ENCODE measurements at regions not wholly inside any gene's neighbourhood (a gene's known extent, or its start where the extent isn't known, plus 50 kb on each side); places are given as distances from the start of the nearest gene placed in this dataset.

DNA sequence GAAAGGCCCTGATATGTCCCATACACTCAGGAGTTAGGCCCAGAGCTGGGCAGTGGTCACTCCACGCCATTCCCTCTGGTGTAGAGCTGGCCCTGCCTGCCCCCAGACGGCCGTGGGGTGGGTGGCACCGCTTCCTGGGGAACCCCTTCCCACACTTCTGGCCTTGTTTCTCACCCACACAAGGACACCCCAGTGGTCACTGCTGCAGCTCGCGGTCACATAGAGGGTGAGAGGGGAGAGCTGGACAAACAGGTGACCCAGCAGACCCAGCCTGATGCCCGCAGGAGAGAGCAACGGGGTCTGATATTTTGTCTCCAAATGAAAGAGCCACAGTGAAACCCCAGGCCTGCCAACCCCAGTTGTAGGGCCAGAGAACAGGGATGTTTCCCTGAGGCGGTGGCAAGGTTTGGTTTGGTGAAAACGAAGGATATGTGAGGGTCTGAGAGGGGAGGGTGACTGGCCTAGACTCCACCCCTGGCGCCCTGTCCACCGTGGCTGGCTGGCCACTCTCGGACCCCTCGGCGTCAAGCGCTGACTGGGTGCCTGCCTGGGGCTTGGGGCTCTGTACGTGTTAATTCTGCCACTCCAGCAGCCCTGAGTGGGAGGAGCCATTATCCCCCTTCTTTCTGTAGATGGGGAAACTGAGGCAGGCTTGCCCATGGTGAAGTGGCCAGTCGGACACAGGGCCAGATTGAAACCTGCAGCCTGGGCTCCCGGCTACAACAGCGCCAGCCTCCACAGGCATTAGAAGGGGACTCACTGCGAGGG is 71.0 kb upstream of the PPARA start:
- TF ChIP-seq, protein P1, sequence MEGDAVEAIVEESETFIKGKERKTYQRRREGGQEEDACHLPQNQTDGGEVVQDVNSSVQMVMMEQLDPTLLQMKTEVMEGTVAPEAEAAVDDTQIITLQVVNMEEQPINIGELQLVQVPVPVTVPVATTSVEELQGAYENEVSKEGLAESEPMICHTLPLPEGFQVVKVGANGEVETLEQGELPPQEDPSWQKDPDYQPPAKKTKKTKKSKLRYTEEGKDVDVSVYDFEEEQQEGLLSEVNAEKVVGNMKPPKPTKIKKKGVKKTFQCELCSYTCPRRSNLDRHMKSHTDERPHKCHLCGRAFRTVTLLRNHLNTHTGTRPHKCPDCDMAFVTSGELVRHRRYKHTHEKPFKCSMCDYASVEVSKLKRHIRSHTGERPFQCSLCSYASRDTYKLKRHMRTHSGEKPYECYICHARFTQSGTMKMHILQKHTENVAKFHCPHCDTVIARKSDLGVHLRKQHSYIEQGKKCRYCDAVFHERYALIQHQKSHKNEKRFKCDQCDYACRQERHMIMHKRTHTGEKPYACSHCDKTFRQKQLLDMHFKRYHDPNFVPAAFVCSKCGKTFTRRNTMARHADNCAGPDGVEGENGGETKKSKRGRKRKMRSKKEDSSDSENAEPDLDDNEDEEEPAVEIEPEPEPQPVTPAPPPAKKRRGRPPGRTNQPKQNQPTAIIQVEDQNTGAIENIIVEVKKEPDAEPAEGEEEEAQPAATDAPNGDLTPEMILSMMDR (IDR thresholded peaks at IDR 0.05; ENCODE audit: insufficient read depth, low read length, poor library complexity, severe bottlenecking): no peak
- TF ChIP-seq EZH2phosphoT487 (conservative IDR thresholded peaks at IDR 0.05; ENCODE audit: low read length): no peak

DNA sequence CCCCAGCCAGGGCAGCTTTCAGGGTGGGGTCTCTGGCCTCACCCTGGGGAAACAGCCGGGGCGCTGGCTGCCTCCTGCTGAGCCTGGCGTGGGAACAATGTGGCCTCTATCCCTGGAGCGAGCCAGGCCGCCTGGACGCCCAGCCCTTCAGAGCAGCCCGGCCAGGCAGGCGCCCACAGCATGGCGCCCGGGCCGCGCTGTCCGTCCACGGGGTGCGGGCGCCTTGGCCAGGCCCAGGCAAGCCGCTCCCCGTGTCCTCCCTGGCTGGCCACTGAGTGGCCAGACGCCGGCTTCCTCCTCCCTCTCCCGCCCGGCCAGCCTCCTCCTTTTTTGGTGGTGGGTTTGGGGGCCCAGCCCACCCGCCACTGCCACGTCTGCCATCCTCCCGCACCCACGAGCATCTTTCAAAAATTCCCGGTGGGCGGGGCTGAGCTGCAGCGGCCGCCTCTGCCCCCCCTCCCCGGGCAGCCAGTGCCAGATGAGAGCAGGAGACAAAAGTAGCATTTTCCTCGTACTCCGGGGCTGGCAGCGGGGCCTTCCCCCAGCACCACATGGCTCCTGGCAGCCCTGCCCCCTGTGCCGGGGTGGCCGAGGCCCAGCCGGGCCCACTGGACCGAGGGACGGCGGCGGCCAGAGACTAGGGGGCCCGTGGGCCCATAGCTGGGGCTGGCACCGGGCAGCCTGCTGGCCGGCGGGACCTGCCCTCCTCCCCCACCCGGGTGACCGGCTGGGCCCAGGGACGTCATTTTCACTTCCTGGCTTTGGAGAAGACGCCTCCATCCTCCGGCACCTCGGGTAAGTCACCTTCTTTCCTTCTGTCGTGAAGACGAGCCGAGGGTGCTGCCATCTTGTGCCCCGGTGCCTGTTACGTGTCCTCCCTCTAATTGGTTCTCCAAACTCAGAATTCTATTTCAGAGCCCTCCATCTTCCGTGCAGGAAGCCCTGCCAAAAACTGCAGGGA is 70.2 kb upstream of the PPARA start:
- no peaks in the 10 kb centered on the region for H3K27me3 ChIP-seq (ENCODE audit: low read length)
- no peaks in the 10 kb centered on the region for H3K79me2 ChIP-seq (ENCODE audit: insufficient read depth, low read length)
- H3K9me3 ChIP-seq (ENCODE audit: insufficient read depth, low read length): no peaks in the 10 kb centered on the region
- H3K4me2 ChIP-seq (ENCODE audit: low read depth, low read length, poor library complexity, severe bottlenecking): no peak overlapping the region
- H2AFZ ChIP-seq (ENCODE audit: low read depth, low read length, severe bottlenecking): no peak overlapping the region
- H4K20me1 ChIP-seq (ENCODE audit: low read depth, low read length): no peaks in the 10 kb centered on the region
- no peak overlapping the region for H3K9ac ChIP-seq (ENCODE audit: low read length)
- H3K36me3 ChIP-seq (ENCODE audit: low read length): no peaks in the 10 kb centered on the region
- H3K27ac ChIP-seq (ENCODE audit: low read depth, low read length): no peak overlapping the region
- H3K4me3 ChIP-seq (ENCODE audit: insufficient read depth, low read length, poor library complexity, severe bottlenecking): no peak overlapping the region
- H3F3A ChIP-seq (ENCODE audit: insufficient read depth): no peaks in the 10 kb centered on the region
- no peaks in the 10 kb centered on the region for H3K9me2 ChIP-seq (replicated peaks; ENCODE audit: insufficient read depth, low read length)
- TF ChIP-seq, protein P1 (IDR thresholded peaks at IDR 0.05; ENCODE audit: insufficient read depth, low read length, poor library complexity, severe bottlenecking): no peak
- TF ChIP-seq EZH2phosphoT487 (conservative IDR thresholded peaks at IDR 0.05; ENCODE audit: low read length): no peak

More for the DNA sequence above, 71.0 kb upstream of the PPARA start:
- H3K9me3 ChIP-seq (ENCODE audit: insufficient read depth, low read length): no peaks in the 10 kb centered on the region
- no peak overlapping the region for H2AFZ ChIP-seq (ENCODE audit: low read depth, low read length, severe bottlenecking)
- H3K27ac ChIP-seq (ENCODE audit: low read depth, low read length): no peak overlapping the region
- H3K9me2 ChIP-seq (replicated peaks; ENCODE audit: insufficient read depth, low read length): no peaks in the 10 kb centered on the region
- no peaks in the 10 kb centered on the region for H3K79me2 ChIP-seq (ENCODE audit: insufficient read depth, low read length)
- H3K4me2 ChIP-seq (ENCODE audit: low read depth, low read length, poor library complexity, severe bottlenecking): no peak overlapping the region
- H3K9ac ChIP-seq (ENCODE audit: low read length): no peak overlapping the region
- no peaks in the 10 kb centered on the region for H3K36me3 ChIP-seq (ENCODE audit: low read length)
- no peaks in the 10 kb centered on the region for H3K27me3 ChIP-seq (ENCODE audit: low read length)
- no peaks in the 10 kb centered on the region for H3F3A ChIP-seq (ENCODE audit: insufficient read depth)
- no peaks in the 10 kb centered on the region for H4K20me1 ChIP-seq (ENCODE audit: low read depth, low read length)
- no peak overlapping the region for H3K4me3 ChIP-seq (ENCODE audit: insufficient read depth, low read length, poor library complexity, severe bottlenecking)

DNA sequence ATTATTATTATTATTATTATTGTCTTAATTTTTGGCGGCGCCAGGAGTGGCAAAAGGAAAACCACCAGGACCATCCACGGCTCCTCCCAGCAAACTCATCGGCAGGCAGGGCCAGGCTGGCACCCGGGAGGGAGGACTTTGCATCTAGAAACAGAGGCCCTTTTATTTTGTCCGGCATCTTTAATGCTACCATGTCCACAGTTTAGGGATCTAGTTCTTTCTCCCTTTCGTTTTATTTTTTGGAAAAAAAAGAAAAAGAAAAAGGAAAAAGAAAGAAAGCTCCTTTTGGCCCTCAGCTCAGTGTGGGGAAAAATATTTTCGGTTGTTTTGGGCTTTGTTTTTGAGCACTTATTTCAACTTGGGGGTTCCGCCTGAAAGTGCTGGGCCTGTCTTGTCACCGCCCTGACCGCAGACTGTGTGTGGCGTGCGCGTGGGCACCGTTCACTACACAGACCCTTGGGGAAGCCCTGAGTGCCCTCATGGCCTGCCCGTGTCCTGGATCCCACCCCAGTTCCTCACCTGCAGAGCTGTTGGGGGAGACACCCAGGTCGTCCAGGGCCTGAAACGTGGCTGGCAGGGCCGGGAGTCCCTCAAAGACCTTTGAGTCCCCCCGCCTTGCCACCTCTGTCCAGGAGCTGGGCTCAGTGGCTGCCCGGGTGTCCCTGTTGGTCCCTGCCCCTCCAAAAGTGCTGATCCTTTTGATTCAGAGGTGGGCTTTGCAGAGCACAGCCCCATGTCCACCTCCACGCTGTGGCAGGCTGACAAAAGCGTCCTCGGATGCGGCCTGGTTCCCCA is 69.1 kb upstream of the PPARA start:
- no peaks in the 10 kb centered on the region for H3K27me3 ChIP-seq (ENCODE audit: low read length)
- no peak overlapping the region for H2AFZ ChIP-seq (ENCODE audit: low read depth, low read length, severe bottlenecking)
- no peaks in the 10 kb centered on the region for H3K9me2 ChIP-seq (replicated peaks; ENCODE audit: insufficient read depth, low read length)
- no peaks in the 10 kb centered on the region for H3F3A ChIP-seq (ENCODE audit: insufficient read depth)
- H3K4me2 ChIP-seq (ENCODE audit: low read depth, low read length, poor library complexity, severe bottlenecking): no peak overlapping the region
- TF ChIP-seq, protein P1 (IDR thresholded peaks at IDR 0.05; ENCODE audit: insufficient read depth, low read length, poor library complexity, severe bottlenecking): no peak
- TF ChIP-seq EZH2phosphoT487 (conservative IDR thresholded peaks at IDR 0.05; ENCODE audit: low read length): no peak
- H3K27ac ChIP-seq (ENCODE audit: low read depth, low read length): no peak overlapping the region
- H4K20me1 ChIP-seq (ENCODE audit: low read depth, low read length): no peaks in the 10 kb centered on the region
- no peaks in the 10 kb centered on the region for H3K9me3 ChIP-seq (ENCODE audit: insufficient read depth, low read length)
- H3K9ac ChIP-seq (ENCODE audit: low read length): no peak overlapping the region
- no peaks in the 10 kb centered on the region for H3K36me3 ChIP-seq (ENCODE audit: low read length)
- no peaks in the 10 kb centered on the region for H3K79me2 ChIP-seq (ENCODE audit: insufficient read depth, low read length)
- no peak overlapping the region for H3K4me3 ChIP-seq (ENCODE audit: insufficient read depth, low read length, poor library complexity, severe bottlenecking)

All from SU-DHL-6 (cell line).